ENCODE measurements at regions not wholly inside any gene's neighbourhood (a gene's known extent, or its start where the extent isn't known, plus 50 kb on each side); places are given as distances from the start of the nearest gene placed in this dataset.

GRCh38 chrX:37904833-37905232 is 57.5 kb upstream of the DYNLT3 start:
- H3K9me3 Mint-ChIP-seq (ENCODE audit: unreplicated experiment) = no peaks in the 10 kb centered on the region
- H3K27me3 Mint-ChIP-seq (ENCODE audit: unreplicated experiment) = peaks cover 5% of the 10 kb centered on the region
- no peaks in the 10 kb centered on the region for H3K36me3 Mint-ChIP-seq (ENCODE audit: unreplicated experiment)
- no peak for DNase-seq
- no peak overlapping the region for H3K4me3 Mint-ChIP-seq (ENCODE audit: unreplicated experiment)
- no peak overlapping the region for H3K27ac Mint-ChIP-seq (ENCODE audit: unreplicated experiment)
- H3K4me1 Mint-ChIP-seq (ENCODE audit: low read depth, unreplicated experiment) = peaks cover 1% of the 10 kb centered on the region
- TF ChIP-seq CTCF (IDR thresholded peaks at IDR 0.05; ENCODE audit: partially characterized antibody, unreplicated experiment) = no peak

GRCh38 chrX:37905436-37906147 is 58.2 kb upstream of the DYNLT3 start:
- no peaks in the 10 kb centered on the region for H3K9me3 Mint-ChIP-seq (ENCODE audit: unreplicated experiment)
- no peak overlapping the region for H3K27ac Mint-ChIP-seq (ENCODE audit: unreplicated experiment)

GRCh38 chrX:37906357-37906756 is 59.0 kb upstream of the DYNLT3 start:
- Mint-ChIP-seq H3K36me3 (ENCODE audit: unreplicated experiment) (no peaks in the 10 kb centered on the region), H3K27ac (ENCODE audit: unreplicated experiment) (no peak overlapping the region), H3K4me1 (ENCODE audit: low read depth, unreplicated experiment) (peaks cover 1% of the 10 kb centered on the region), H3K4me3 (ENCODE audit: unreplicated experiment) (peak overlapping the region; percentile 77), H3K27me3 (ENCODE audit: unreplicated experiment) (peaks cover 5% of the 10 kb centered on the region), H3K9me3 (ENCODE audit: unreplicated experiment) (no peaks in the 10 kb centered on the region)
- DNase-seq = no peak
- TF ChIP-seq CTCF (IDR thresholded peaks at IDR 0.05; ENCODE audit: partially characterized antibody, unreplicated experiment) = no peak

More at GRCh38 chrX:37905436-37906147, 58.2 kb upstream of the DYNLT3 start:
- Mint-ChIP-seq H3K36me3 (ENCODE audit: unreplicated experiment) (no peaks in the 10 kb centered on the region), H3K27me3 (ENCODE audit: unreplicated experiment) (peaks cover 5% of the 10 kb centered on the region), H3K4me3 (ENCODE audit: unreplicated experiment) (peak overlapping the region; percentile 78), H3K4me1 (ENCODE audit: low read depth, unreplicated experiment) (peaks cover 1% of the 10 kb centered on the region)
- no peak for TF ChIP-seq CTCF (IDR thresholded peaks at IDR 0.05; ENCODE audit: partially characterized antibody, unreplicated experiment)
- DNase-seq = peak; percentile 38

GRCh38 chrX:37910186-37910585 is 62.8 kb upstream of the DYNLT3 start:
- no peaks in the 10 kb centered on the region for H3K9me3 Mint-ChIP-seq (ENCODE audit: unreplicated experiment)
- H3K36me3 Mint-ChIP-seq (ENCODE audit: unreplicated experiment) = no peaks in the 10 kb centered on the region
- no peak overlapping the region for H3K4me3 Mint-ChIP-seq (ENCODE audit: unreplicated experiment)
- DNase-seq = no peak
- no peak for TF ChIP-seq CTCF (IDR thresholded peaks at IDR 0.05; ENCODE audit: partially characterized antibody, unreplicated experiment)
- no peak overlapping the region for H3K27ac Mint-ChIP-seq (ENCODE audit: unreplicated experiment)
- H3K4me1 Mint-ChIP-seq (ENCODE audit: low read depth, unreplicated experiment) = peaks cover 1% of the 10 kb centered on the region
- H3K27me3 Mint-ChIP-seq (ENCODE audit: unreplicated experiment) = peaks cover 2% of the 10 kb centered on the region

- no peak overlapping the region for H3K4me3 Mint-ChIP-seq (ENCODE audit: unreplicated experiment)
- H3K4me1 Mint-ChIP-seq (ENCODE audit: low read depth, unreplicated experiment) = no peaks in the 10 kb centered on the region
- no peak for TF ChIP-seq CTCF (IDR thresholded peaks at IDR 0.05; ENCODE audit: partially characterized antibody, unreplicated experiment)
- no peak overlapping the region for H3K27ac Mint-ChIP-seq (ENCODE audit: unreplicated experiment)
- H3K36me3 Mint-ChIP-seq (ENCODE audit: unreplicated experiment) = no peaks in the 10 kb centered on the region
- DNase-seq = no peak
- no peaks in the 10 kb centered on the region for H3K9me3 Mint-ChIP-seq (ENCODE audit: unreplicated experiment)
- H3K27me3 Mint-ChIP-seq (ENCODE audit: unreplicated experiment) = peaks cover 2% of the 10 kb centered on the region
These were observed 64.9 kb upstream of the DYNLT3 start for GRCh38 chrX:37912304-37912703.

All from glutamatergic neuron (in vitro differentiated cells).